GM13976 (cell line): ENCODE measurements at regions not wholly inside any gene's neighbourhood (a gene's known extent, or its start where the extent isn't known, plus 50 kb on each side); places are given as distances from the start of the nearest gene placed in this dataset.

Source experiments
- DNase-seq: peaks from one replicate; pipeline ENCODE4 v3.0.0; 2012; ENCODE audit warnings: low spot score
- in situ Hi-C: fragments of 300-500 bp; cut with MboI; formaldehyde crosslinking; loops from one replicate; pipeline ENCODE4 v1.12.0; 2022; ENCODE audit warnings: low sequenced_read_pairs, mixed read lengths, inconsistent platforms; ENCODE audit not compliant: unreplicated experiment
- TF ChIP-seq, protein P1 (sequence below): IDR thresholded peaks from 2 replicates; pipeline ENCODE4 v1.5.1; 2012; ENCODE audit warnings: borderline replicate concordance, mild to moderate bottlenecking; ENCODE audit not compliant: insufficient read depth; ENCODE audit errors: extremely low read depth, missing control alignments, control extremely low read depth

DNA sequence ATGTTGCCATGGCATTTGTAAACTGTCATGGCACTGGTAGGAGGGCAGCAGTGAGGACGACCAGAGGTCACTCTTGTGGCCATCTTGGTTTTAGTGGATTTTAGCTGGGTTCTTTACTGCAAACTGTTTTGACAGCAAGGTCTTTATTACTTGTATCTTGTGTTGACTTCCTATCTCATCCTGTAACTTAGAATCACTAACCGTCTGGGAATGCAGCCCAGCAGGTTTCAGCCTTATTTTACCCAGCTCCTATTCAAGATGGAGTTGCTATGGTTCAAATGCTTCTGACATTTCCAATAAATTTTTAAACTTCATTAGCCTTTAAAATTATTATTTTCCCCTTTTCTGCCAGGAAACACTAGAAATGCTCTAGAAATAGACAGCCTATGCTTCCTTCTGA, 839.1 kb downstream of the NR2F1-AS1 start:
- TF ChIP-seq, protein P1, sequence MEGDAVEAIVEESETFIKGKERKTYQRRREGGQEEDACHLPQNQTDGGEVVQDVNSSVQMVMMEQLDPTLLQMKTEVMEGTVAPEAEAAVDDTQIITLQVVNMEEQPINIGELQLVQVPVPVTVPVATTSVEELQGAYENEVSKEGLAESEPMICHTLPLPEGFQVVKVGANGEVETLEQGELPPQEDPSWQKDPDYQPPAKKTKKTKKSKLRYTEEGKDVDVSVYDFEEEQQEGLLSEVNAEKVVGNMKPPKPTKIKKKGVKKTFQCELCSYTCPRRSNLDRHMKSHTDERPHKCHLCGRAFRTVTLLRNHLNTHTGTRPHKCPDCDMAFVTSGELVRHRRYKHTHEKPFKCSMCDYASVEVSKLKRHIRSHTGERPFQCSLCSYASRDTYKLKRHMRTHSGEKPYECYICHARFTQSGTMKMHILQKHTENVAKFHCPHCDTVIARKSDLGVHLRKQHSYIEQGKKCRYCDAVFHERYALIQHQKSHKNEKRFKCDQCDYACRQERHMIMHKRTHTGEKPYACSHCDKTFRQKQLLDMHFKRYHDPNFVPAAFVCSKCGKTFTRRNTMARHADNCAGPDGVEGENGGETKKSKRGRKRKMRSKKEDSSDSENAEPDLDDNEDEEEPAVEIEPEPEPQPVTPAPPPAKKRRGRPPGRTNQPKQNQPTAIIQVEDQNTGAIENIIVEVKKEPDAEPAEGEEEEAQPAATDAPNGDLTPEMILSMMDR = no peak
- no peak for DNase-seq
- in situ Hi-C loops = no loop called here

GRCh38 chr5:92734211-92734940, 846.6 kb downstream of the NR2F1-AS1 start:
- TF ChIP-seq, protein P1 = no peak
- in situ Hi-C loops = no loop called here
- no peak for DNase-seq

DNA sequence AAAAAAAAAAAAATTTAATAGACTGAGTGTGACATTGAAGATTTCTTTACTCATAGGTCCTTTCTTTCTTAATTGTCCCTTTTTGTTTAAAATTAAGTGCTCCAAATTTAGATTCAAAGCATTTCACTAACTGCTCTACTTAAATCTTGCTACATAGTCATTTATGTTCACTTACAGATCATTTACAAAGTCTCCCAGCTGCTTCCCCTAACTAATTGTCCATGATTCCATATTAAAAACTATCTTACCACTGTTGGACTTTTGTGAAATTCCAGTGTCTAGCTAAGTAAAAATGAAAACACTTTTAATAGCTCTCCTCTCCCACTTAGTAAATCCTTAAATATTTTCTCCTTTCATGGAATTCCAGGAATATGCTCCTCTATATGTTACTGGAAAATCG, 850.5 kb downstream of the NR2F1-AS1 start:
- TF ChIP-seq, protein P1 = no peak
- no peak for DNase-seq
- in situ Hi-C loops = no loop called here

- no peak for DNase-seq
- TF ChIP-seq, protein P1 = no peak
- in situ Hi-C loops = no loop called here
These were observed 851.9 kb downstream of the NR2F1-AS1 start for GRCh38 chr5:92729088-92729487.

DNA sequence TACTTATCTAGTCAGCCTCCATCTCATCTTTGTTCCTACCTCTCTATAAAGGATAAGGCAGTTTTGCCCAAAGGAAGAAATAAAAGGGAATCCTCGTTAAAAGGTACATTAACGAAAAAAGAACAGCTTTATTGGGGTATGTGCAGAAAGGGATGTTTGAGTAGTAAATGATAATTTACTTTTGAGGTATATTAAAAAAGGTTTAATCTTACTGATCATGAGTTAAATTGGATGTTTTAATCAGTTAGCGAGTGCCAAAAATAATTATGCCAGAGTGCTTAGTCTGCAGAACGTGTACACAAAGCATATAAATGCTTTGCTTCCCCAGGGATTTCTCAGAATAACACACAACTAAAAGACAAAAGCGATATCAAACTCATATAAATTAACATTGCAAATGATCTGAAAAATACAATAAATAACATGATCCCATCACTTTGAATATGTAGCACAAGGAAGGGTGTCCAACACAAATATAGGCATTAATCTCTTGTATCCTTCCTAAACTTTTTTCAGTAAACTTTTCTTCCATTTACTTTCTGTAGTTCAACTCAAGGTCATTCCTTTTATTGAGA, 865.0 kb downstream of the NR2F1-AS1 start:
- in situ Hi-C loops = no loop called here
- TF ChIP-seq, protein P1 = no peak
- DNase-seq = no peak

DNA sequence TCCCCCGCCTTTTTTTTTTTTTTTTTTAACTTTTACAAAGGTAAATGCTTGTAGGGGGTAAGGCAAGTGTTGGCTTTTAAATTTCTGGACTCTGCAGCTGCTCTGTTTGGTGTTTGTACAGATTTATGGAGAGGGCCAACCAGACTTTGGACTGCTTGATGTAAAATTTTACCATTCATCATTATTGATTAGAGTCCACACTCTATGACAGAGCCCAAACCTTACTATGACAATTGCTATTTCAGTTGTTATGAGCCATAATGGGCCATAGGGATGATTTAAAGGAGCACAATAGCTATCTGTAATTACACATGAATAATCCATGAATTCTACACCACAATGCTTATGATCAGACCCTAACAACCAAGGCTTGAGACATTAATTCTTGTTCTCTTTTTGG, 867.2 kb downstream of the NR2F1-AS1 start:
- in situ Hi-C loops = no loop called here
- TF ChIP-seq, protein P1 = no peak
- DNase-seq = no peak
